ENCODE measurements at regions not wholly inside any gene's neighbourhood (a gene's known extent, or its start where the extent isn't known, plus 50 kb on each side); places are given as distances from the start of the nearest gene placed in this dataset.
"Not testable (repeated sequence)": the region's sequence is repeated elsewhere in the genome, so short reads cannot be mapped to it uniquely, and the experiment has no call there.

- Histone ChIP-seq H3K27me3 (ENCODE audit: control insufficient read depth, insufficient read depth, low read length) (no peaks in the 10 kb centered on the region), H3K4me2 (ENCODE audit: low read length) (no peak overlapping the region), H3K9ac (ENCODE audit: low read depth, low read length) (no peak overlapping the region), H3K36me3 (ENCODE audit: insufficient read depth, low read length) (no peaks in the 10 kb centered on the region), H3K4me1 (ENCODE audit: control insufficient read depth, insufficient read depth, low read length) (no peaks in the 10 kb centered on the region), H3K9me3 (replicated peaks; ENCODE audit: low read length) (no peaks in the 10 kb centered on the region), H3K4me3 (ENCODE audit: low read length) (no peak overlapping the region)
These were observed 102.9 kb upstream of the ZNF184 start for GRCh38 chr6:27575594-27576361.

GRCh38 chr6:27568226-27568897, 95.5 kb upstream of the ZNF184 start:
- H3K27me3 ChIP-seq (ENCODE audit: control insufficient read depth, insufficient read depth, low read length), result peaks cover 11% of the 10 kb centered on the region

DNA sequence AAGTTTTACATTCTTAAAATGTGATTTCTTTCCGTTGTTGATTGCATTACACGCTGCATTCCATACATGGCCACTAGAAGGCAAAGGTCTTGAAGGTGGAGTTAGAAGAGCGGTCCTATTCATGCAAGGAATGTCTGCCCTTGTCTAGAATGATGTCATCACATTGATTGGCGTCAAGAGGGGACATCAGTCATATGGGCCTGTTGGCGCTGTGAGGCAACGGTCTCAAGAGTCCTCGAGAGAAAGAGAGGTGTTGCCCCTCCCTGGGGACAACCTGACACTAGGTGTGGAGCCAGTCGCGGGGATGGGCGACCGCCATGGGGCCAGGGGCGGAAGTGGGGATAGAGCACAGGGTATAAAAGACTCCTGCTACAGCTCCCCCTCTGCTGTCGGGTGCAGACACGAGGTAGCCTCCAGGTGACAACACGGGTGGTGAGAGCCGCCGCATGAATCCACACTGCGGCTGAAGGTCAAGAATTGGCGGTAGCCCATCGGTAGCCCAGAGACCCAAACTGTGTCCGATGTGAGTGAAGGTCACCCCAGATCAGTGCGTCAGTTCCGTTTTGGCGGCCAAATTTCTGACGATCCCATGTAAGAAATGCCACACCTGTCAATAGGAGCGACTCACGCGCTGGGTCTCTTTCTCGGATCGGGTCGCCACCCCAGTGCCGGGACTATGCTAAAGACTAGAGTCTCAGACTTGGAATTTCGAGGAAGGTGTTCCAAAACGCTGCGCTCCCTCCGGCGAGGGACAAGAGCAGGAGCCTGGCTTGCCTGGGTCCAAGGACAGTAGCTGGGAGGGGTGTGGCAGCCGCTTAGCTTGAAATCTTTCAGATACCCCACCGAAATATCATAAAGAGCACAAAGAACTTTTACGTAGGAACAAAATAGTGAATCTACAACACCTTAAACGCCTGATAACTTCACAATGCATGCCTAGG, 93.2 kb upstream of the ZNF184 start:
- peaks cover 11% of the 10 kb centered on the region for H3K27me3 ChIP-seq (ENCODE audit: control insufficient read depth, insufficient read depth, low read length)

More at GRCh38 chr6:27568226-27568897, 95.5 kb upstream of the ZNF184 start:
- Histone ChIP-seq H3K4me1 (ENCODE audit: control insufficient read depth, insufficient read depth, low read length) (no peaks in the 10 kb centered on the region), H3K4me3 (ENCODE audit: low read length) (no peak overlapping the region), H3K9me3 (replicated peaks; ENCODE audit: low read length) (no peaks in the 10 kb centered on the region), H3K4me2 (ENCODE audit: low read length) (no peak overlapping the region), H3K36me3 (ENCODE audit: insufficient read depth, low read length) (no peaks in the 10 kb centered on the region), H3K9ac (ENCODE audit: low read depth, low read length) (no peak overlapping the region)

GRCh38 chr6:27562027-27562410, 89.1 kb upstream of the ZNF184 start:
- Histone ChIP-seq H3K4me3 (ENCODE audit: low read length) (no peak overlapping the region), H3K9ac (ENCODE audit: low read depth, low read length) (no peak overlapping the region), H3K27me3 (ENCODE audit: control insufficient read depth, insufficient read depth, low read length) (peaks cover 27% of the 10 kb centered on the region), H3K4me2 (ENCODE audit: low read length) (no peak overlapping the region), H3K36me3 (ENCODE audit: insufficient read depth, low read length) (no peaks in the 10 kb centered on the region), H3K4me1 (ENCODE audit: control insufficient read depth, insufficient read depth, low read length) (no peaks in the 10 kb centered on the region), H3K9me3 (replicated peaks; ENCODE audit: low read length) (no peaks in the 10 kb centered on the region)

More for the DNA sequence above, 93.2 kb upstream of the ZNF184 start:
- Histone ChIP-seq H3K9ac (ENCODE audit: low read depth, low read length) (no peak overlapping the region), H3K4me3 (ENCODE audit: low read length) (no peak overlapping the region), H3K36me3 (ENCODE audit: insufficient read depth, low read length) (no peaks in the 10 kb centered on the region), H3K4me2 (ENCODE audit: low read length) (no peak overlapping the region), H3K4me1 (ENCODE audit: control insufficient read depth, insufficient read depth, low read length) (no peaks in the 10 kb centered on the region), H3K9me3 (replicated peaks; ENCODE audit: low read length) (no peaks in the 10 kb centered on the region)

- Histone ChIP-seq H3K27me3 (ENCODE audit: control insufficient read depth, insufficient read depth, low read length) (peaks cover 16% of the 10 kb centered on the region), H3K9me3 (replicated peaks; ENCODE audit: low read length) (no peaks in the 10 kb centered on the region), H3K36me3 (ENCODE audit: insufficient read depth, low read length) (no peaks in the 10 kb centered on the region), H3K4me3 (ENCODE audit: low read length) (peak overlapping the region; percentile 51), H3K4me2 (ENCODE audit: low read length) (peak overlapping the region; percentile 63), H3K9ac (ENCODE audit: low read depth, low read length) (no peak overlapping the region), H3K4me1 (ENCODE audit: control insufficient read depth, insufficient read depth, low read length) (no peaks in the 10 kb centered on the region)
These were observed 85.3 kb upstream of the ZNF184 start for GRCh38 chr6:27558028-27558724.

GRCh38 chr6:27556406-27556805, 83.5 kb upstream of the ZNF184 start:
- Histone ChIP-seq H3K9me3 (replicated peaks; ENCODE audit: low read length) (no peaks in the 10 kb centered on the region), H3K4me2 (ENCODE audit: low read length) (no peak overlapping the region), H3K36me3 (ENCODE audit: insufficient read depth, low read length) (no peaks in the 10 kb centered on the region), H3K9ac (ENCODE audit: low read depth, low read length) (no peak overlapping the region), H3K4me1 (ENCODE audit: control insufficient read depth, insufficient read depth, low read length) (no peaks in the 10 kb centered on the region), H3K4me3 (ENCODE audit: low read length) (no peak overlapping the region), H3K27me3 (ENCODE audit: control insufficient read depth, insufficient read depth, low read length) (peaks cover 16% of the 10 kb centered on the region)

DNA sequence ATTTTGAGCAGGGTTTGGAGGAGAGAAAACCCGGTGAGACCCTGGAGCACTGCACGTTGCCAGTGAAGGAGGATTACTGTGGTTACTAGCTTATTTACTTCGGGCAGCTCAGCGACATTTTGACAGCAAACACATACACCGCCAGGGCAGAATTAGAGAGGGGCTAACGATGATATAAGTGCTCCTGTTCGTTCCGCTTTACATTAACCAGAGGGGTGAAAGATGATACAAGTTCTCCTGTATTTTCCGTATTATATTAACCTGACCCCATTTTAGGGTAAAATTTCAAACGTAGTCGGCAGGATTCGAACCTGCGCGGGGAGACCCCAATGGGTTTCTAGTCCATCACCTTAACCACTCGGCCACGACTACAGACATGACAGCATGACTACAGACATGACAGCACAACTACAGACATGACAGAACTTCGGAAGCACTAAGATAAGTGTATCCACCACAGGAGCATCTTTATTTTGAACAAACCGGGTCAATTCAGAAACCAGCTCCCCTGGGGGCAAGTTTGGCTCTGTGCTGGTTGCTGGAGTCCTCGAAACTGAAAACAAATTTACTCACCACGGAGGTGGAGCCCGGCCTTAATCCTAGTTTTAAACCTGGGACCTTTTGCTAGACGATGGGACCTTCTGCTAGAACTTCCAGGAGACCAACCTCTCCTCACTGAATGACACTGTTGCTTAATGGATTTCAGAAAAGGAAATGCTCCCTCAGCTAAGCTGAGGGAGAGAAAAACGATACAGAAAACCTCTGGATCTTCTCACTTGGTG, 80.4 kb upstream of the ZNF184 start:
- Histone ChIP-seq H3K4me2 (ENCODE audit: low read length) (peak overlapping the region; percentile 31), H3K9ac (ENCODE audit: low read depth, low read length) (no peak overlapping the region), H3K27me3 (ENCODE audit: control insufficient read depth, insufficient read depth, low read length) (peaks cover 9% of the 10 kb centered on the region), H3K36me3 (ENCODE audit: insufficient read depth, low read length) (no peaks in the 10 kb centered on the region), H3K9me3 (replicated peaks; ENCODE audit: low read length) (no peaks in the 10 kb centered on the region), H3K4me1 (ENCODE audit: control insufficient read depth, insufficient read depth, low read length) (no peaks in the 10 kb centered on the region), H3K4me3 (ENCODE audit: low read length) (no peak overlapping the region)

DNA sequence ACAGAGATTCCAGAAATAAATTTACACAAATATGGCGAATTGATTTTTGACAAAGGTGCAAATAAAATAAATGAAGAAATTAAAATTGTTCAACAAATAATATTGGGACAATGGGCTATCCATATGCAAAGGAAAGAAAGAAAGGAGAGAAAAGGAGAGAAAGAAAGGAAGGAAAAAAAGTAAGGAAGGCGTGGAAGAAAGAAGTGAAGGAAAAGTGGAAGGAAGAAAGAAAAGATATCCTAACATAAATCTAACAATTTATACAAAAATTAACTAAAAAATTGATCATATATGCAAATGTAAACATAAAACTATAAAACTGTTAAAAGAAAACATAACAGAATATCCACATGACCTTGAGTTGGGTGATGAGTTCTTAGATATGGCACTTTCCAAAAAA, 78.7 kb upstream of the ZNF184 start:
- Histone ChIP-seq H3K4me3 (ENCODE audit: low read length) (no peak overlapping the region), H3K9ac (ENCODE audit: low read depth, low read length) (no peak overlapping the region), H3K4me2 (ENCODE audit: low read length) (no peak overlapping the region), H3K9me3 (replicated peaks; ENCODE audit: low read length) (no peaks in the 10 kb centered on the region), H3K27me3 (ENCODE audit: control insufficient read depth, insufficient read depth, low read length) (no peaks in the 10 kb centered on the region), H3K36me3 (ENCODE audit: insufficient read depth, low read length) (no peaks in the 10 kb centered on the region), H3K4me1 (ENCODE audit: control insufficient read depth, insufficient read depth, low read length) (no peaks in the 10 kb centered on the region)

DNA sequence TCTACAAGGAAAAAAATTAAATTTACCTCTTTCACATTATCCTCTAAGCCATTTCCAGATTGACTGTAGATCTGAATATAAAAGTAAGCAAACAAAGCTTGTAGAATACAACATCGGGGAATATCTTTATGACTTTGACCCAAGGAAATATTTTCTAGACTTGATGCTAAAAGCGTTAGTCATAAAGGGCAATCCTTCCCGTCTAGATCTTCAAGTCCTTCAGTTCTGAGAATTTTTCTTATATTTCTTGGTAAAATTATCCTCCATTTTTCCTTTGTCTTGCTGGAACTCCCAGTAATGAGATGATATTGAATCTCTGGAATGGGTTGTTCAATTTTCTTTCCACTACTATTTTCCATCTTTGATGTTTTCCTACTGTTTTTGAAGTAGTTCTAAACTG, 77.8 kb upstream of the ZNF184 start:
- H3K4me2 ChIP-seq (ENCODE audit: low read length), result no peak overlapping the region
- H3K4me1 ChIP-seq (ENCODE audit: control insufficient read depth, insufficient read depth, low read length), result no peaks in the 10 kb centered on the region
- H3K27me3 ChIP-seq (ENCODE audit: control insufficient read depth, insufficient read depth, low read length), result no peaks in the 10 kb centered on the region
- H3K9me3 ChIP-seq (replicated peaks; ENCODE audit: low read length), result no peaks in the 10 kb centered on the region
- H3K4me3 ChIP-seq (ENCODE audit: low read length), result no peak overlapping the region
- H3K36me3 ChIP-seq (ENCODE audit: insufficient read depth, low read length), result no peaks in the 10 kb centered on the region
- H3K9ac ChIP-seq (ENCODE audit: low read depth, low read length), result no peak overlapping the region

DNA sequence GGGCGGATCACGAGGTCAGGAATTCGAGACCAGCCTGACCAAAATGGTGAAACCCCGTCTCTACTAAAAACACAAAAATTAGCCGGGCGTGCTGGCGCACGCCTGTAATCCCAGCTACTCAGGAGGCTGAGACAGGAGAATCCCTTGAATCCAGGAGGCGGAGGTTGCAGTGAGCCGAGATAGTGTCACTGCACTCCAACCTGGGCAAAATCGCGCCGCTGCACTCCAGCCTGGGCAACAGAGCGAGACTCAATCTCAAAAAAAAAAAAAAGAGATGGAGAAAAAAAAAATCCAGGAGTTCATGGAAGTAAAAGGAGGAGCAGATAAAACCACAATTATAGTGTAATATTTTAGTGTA, 76.3 kb upstream of the ZNF184 start:
- not testable (repeated sequence) for H3K36me3 ChIP-seq (ENCODE audit: insufficient read depth, low read length); H3K9ac ChIP-seq (ENCODE audit: low read depth, low read length); H3K9me3 ChIP-seq (replicated peaks; ENCODE audit: low read length); H3K4me1 ChIP-seq (ENCODE audit: control insufficient read depth, insufficient read depth, low read length); H3K4me2 ChIP-seq (ENCODE audit: low read length); H3K27me3 ChIP-seq (ENCODE audit: control insufficient read depth, insufficient read depth, low read length); H3K4me3 ChIP-seq (ENCODE audit: low read length)
